H9 (cell line): ENCODE measurements at regions not wholly inside any gene's neighbourhood (a gene's known extent, or its start where the extent isn't known, plus 50 kb on each side); places are given as distances from the start of the nearest gene placed in this dataset.

Experiments
- DNase-seq: peaks from one replicate; pipeline ENCODE4 v3.0.0-alpha.2; 2017
- H2AFZ ChIP-seq: one replicate; pipeline ENCODE4 v1.6.1; 2013; ENCODE audit warnings: mild to moderate bottlenecking, low read length, control low read depth, moderate library complexity
- H2AK5ac ChIP-seq: 2 replicates; pipeline ENCODE4 v1.6.1; 2013; ENCODE audit warnings: low read length, control low read depth, mixed read lengths; ENCODE audit not compliant: insufficient read length
- H2BK120ac ChIP-seq: one replicate; pipeline ENCODE4 v1.6.1; 2013; ENCODE audit warnings: low read depth, mild to moderate bottlenecking, low read length, control low read depth, inconsistent platforms; ENCODE audit not compliant: poor library complexity, severe bottlenecking
- H2BK12ac ChIP-seq: 2 replicates; pipeline ENCODE4 v1.6.1; 2013; ENCODE audit warnings: low read length, control low read depth, mixed read lengths, low read depth; ENCODE audit not compliant: insufficient read length
- H2BK15ac ChIP-seq: 2 replicates; pipeline ENCODE4 v1.6.1; 2013; ENCODE audit warnings: low read depth, low read length, control low read depth
- H2BK20ac ChIP-seq: one replicate; pipeline ENCODE4 v1.6.1; 2013; ENCODE audit warnings: low read depth, mild to moderate bottlenecking, low read length, control low read depth, inconsistent platforms; ENCODE audit not compliant: poor library complexity, severe bottlenecking
- H2BK5ac ChIP-seq: 2 replicates; pipeline ENCODE4 v1.6.1; 2013; ENCODE audit warnings: low read length, control low read depth, mixed read lengths; ENCODE audit not compliant: insufficient read length
- H3K14ac ChIP-seq: 2 replicates; pipeline ENCODE4 v1.6.1; 2013; ENCODE audit warnings: low read length, control low read depth; ENCODE audit not compliant: insufficient read depth
- H3K18ac ChIP-seq: 2 replicates; pipeline ENCODE4 v1.6.1; 2013; ENCODE audit warnings: low read depth, mild to moderate bottlenecking, mixed read lengths, low read length, control low read depth; ENCODE audit not compliant: insufficient read length
- H3K23ac ChIP-seq: 2 replicates; pipeline ENCODE4 v1.6.1; 2013; ENCODE audit warnings: low read length, control low read depth, mixed read lengths, low read depth; ENCODE audit not compliant: insufficient read length
- H3K23me2 ChIP-seq: 2 replicates; pipeline ENCODE4 v1.6.1; 2013; ENCODE audit warnings: low read depth, mild to moderate bottlenecking, mixed read lengths, low read length, control low read depth; ENCODE audit not compliant: insufficient read length, poor library complexity, severe bottlenecking
- H3K27ac ChIP-seq: 2 replicates; pipeline ENCODE4 v1.5.1; 2013; ENCODE audit warnings: low read length, control low read depth, mixed read lengths, low read depth; ENCODE audit not compliant: insufficient read length
- H3K27me3 ChIP-seq: 2 replicates; pipeline ENCODE4 v1.6.1; 2013; ENCODE audit warnings: low read length, control low read depth, inconsistent platforms; ENCODE audit not compliant: insufficient read depth
- H3K4ac ChIP-seq: 2 replicates; pipeline ENCODE4 v1.6.1; 2013; ENCODE audit warnings: low read depth, mild to moderate bottlenecking, control low read depth, inconsistent platforms, low read length, moderate library complexity
- H3K4me1 ChIP-seq: 2 replicates; pipeline ENCODE4 v1.6.1; 2013; ENCODE audit warnings: low read length, control low read depth, inconsistent platforms; ENCODE audit not compliant: insufficient read depth
- H3K4me2 ChIP-seq: 2 replicates; pipeline ENCODE4 v1.6.1; 2013; ENCODE audit warnings: low read length, control low read depth, mixed read lengths; ENCODE audit not compliant: insufficient read length, insufficient read depth
- H3K56ac ChIP-seq: 2 replicates; pipeline ENCODE4 v1.6.1; 2013; ENCODE audit warnings: low read depth, mild to moderate bottlenecking, mixed read lengths, low read length, control low read depth; ENCODE audit not compliant: insufficient read length
- H3K79me1 ChIP-seq: 2 replicates; pipeline ENCODE4 v1.6.1; 2013; ENCODE audit warnings: low read depth, mild to moderate bottlenecking, moderate library complexity, low read length, control low read depth, inconsistent platforms; ENCODE audit not compliant: insufficient read depth, poor library complexity, severe bottlenecking
- H3K79me2 ChIP-seq: 2 replicates; pipeline ENCODE4 v1.6.1; 2013; ENCODE audit warnings: low read length, control low read depth, inconsistent platforms; ENCODE audit not compliant: insufficient read depth
- H3K9ac ChIP-seq: 2 replicates; pipeline ENCODE4 v1.6.1; 2013; ENCODE audit warnings: low read length, control low read depth, mixed read lengths; ENCODE audit not compliant: insufficient read length; ENCODE audit errors: extremely low read depth
- H3K9me3 ChIP-seq: one replicate; pipeline ENCODE4 v1.6.1; 2013; ENCODE audit warnings: low read depth, low read length, inconsistent platforms; ENCODE audit not compliant: control insufficient read depth
- H3T11ph ChIP-seq: one replicate; pipeline ENCODE4 v1.6.1; 2013; ENCODE audit warnings: mild to moderate bottlenecking, low read length, control low read depth, inconsistent platforms
- H4K20me1 ChIP-seq: one replicate; pipeline ENCODE4 v1.6.1; 2013; ENCODE audit not compliant: control insufficient read depth, insufficient read length, insufficient read depth
- H4K5ac ChIP-seq: 2 replicates; pipeline ENCODE4 v1.6.1; 2013; ENCODE audit warnings: low read depth, mild to moderate bottlenecking, mixed read lengths, low read length, control low read depth; ENCODE audit not compliant: insufficient read length
- H4K8ac ChIP-seq: replicated peaks from 2 replicates; pipeline ENCODE4 v1.6.1; 2013; ENCODE audit warnings: low read length, control low read depth, mixed read lengths, low read depth; ENCODE audit not compliant: insufficient read length
- H4K91ac ChIP-seq: 2 replicates; pipeline ENCODE4 v1.6.1; 2013; ENCODE audit warnings: low read depth, mild to moderate bottlenecking, moderate library complexity, mixed read lengths, low read length, control low read depth; ENCODE audit not compliant: insufficient read length
- H3K27ac Mint-ChIP-seq, 3 experiments: 2 replicates in 2 of 3; 3 replicates in 1 of 3; pipeline ENCODE4 v1.8.0; 2020 to 2021; ENCODE audit warnings: mixed read lengths in 3 of 3, mild to moderate bottlenecking in 1 of 3, moderate library complexity in 1 of 3
- H3K27me3 Mint-ChIP-seq: 2 replicates; pipeline ENCODE4 v1.8.0; 2021; ENCODE audit warnings: low read depth, mild to moderate bottlenecking, moderate library complexity, mixed read lengths
- H3K36me3 Mint-ChIP-seq, 3 experiments: 2 replicates in 2 of 3; 3 replicates in 1 of 3; pipeline ENCODE4 v1.8.0; 2020 to 2021; ENCODE audit warnings: low read depth in 3 of 3, mixed read lengths in 3 of 3; ENCODE audit not compliant: insufficient read depth in 1 of 3
- H3K4me1 Mint-ChIP-seq, 2 experiments: 2 replicates each; pipeline ENCODE4 v1.8.0; 2020; ENCODE audit warnings: mixed read lengths in 2 of 2
- H3K4me3 Mint-ChIP-seq, 2 experiments: 2 replicates in 1 of 2; 3 replicates in 1 of 2; pipeline ENCODE4 v1.8.0; 2020 to 2021; ENCODE audit warnings: mild to moderate bottlenecking in 2 of 2, mixed read lengths in 2 of 2, moderate library complexity in 1 of 2
- H3K9me3 Mint-ChIP-seq, 2 experiments: 2 replicates in 1 of 2; 3 replicates in 1 of 2; pipeline ENCODE4 v1.8.0; 2020; ENCODE audit warnings: mild to moderate bottlenecking in 2 of 2, mixed read lengths in 2 of 2, moderate library complexity in 1 of 2
- CTCF ChIP-seq: fragments of 200-600 bp; sonication (generic); conservative IDR thresholded peaks from 3 replicates; pipeline ENCODE4 v1.8.0; 2021; ENCODE audit warnings: antibody characterized with exemption, mild to moderate bottlenecking
- WGBS: extraction: QIAGEN DNeasy Blood & Tissue Kit; methylation state at CpG from one replicate; pipeline ENCODE4 v1.1.7; 2013; ENCODE audit warnings: missing lambda C conversion rate, low lambda C conversion rate, mixed read lengths; ENCODE audit not compliant: insufficient read length; ENCODE audit errors: extremely low coverage; 5-methylcytosine and 5-hydroxymethylcytosine counted together

DNA sequence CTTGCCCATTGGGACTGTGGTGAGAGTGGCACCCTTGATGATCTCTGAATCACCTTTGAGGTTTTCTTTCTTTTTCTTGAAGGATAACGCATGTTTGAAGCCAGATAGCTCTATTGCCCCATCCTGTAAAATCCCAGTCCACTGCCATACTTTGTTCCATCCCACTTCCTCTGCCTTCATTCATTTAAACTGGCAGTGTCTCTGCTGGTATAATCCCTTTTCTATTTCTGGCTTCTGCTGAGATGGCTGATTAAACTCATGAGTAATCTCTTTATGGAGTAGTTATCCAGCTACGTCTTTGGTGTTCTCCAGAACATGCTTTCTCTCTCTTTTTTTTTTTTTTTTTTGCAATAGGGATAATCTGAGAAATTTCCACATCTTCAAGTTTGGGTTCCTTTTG lies 656.5 kb upstream of the SALL1 start:
- H3K56ac ChIP-seq, result no peak overlapping the region
- no peak for TF ChIP-seq CTCF
- no peak overlapping the region for H2BK5ac ChIP-seq
- H3K79me1 ChIP-seq, result no peaks in the 10 kb centered on the region
- no peak overlapping the region for H3K9ac ChIP-seq
- no peak overlapping the region for H3K23ac ChIP-seq
- peaks cover 0 to 4% (median 0%) of the 10 kb centered on the region in 3 experiments; a peak in 2 of 7 replicates for H3K36me3 Mint-ChIP-seq
- H3K27ac Mint-ChIP-seq, result no peak overlapping the region
- no peak overlapping the region for H4K91ac ChIP-seq
- no peaks in the 10 kb centered on the region for H3K9me3 ChIP-seq
- H3K4me3 Mint-ChIP-seq, result no peak overlapping the region
- H3K4me1 Mint-ChIP-seq, result peaks cover 0 to 3% of the 10 kb centered on the region in 2 experiments; a peak in 1 of 4 replicates
- DNase-seq, result no peak
- H3K18ac ChIP-seq, result no peak overlapping the region
- H3K23me2 ChIP-seq, result no peaks in the 10 kb centered on the region
- peaks cover 12 to 13% of the 10 kb centered on the region in 2 experiments for H3K9me3 Mint-ChIP-seq
- H3K79me2 ChIP-seq, result no peaks in the 10 kb centered on the region
- H3K27me3 ChIP-seq, result no peaks in the 10 kb centered on the region
- H3K14ac ChIP-seq, result no peak overlapping the region
- no peak overlapping the region for H3K4ac ChIP-seq
- WGBS, result no CpG with 5 or more reads among the region's 2 CpGs
- H2BK15ac ChIP-seq, result no peak overlapping the region
- H2BK20ac ChIP-seq, result no peak overlapping the region
- H2AFZ ChIP-seq, result no peak overlapping the region
- no peak overlapping the region for H3K4me2 ChIP-seq
- no peak overlapping the region for H2BK120ac ChIP-seq
- no peak overlapping the region for H2BK12ac ChIP-seq
- H4K8ac ChIP-seq, result no peak overlapping the region
- no peaks in the 10 kb centered on the region for H4K20me1 ChIP-seq
- no peak overlapping the region for H3T11ph ChIP-seq
- no peak overlapping the region for H2AK5ac ChIP-seq
- H3K27ac ChIP-seq, result no peak overlapping the region
- H4K5ac ChIP-seq, result no peak overlapping the region
- no peaks in the 10 kb centered on the region for H3K4me1 ChIP-seq
- peaks cover 8% of the 10 kb centered on the region for H3K27me3 Mint-ChIP-seq
